Endothelial cell of umbilical vein (primary cell): ENCODE measurements at regions not wholly inside any gene's neighbourhood (a gene's known extent, or its start where the extent isn't known, plus 50 kb on each side); places are given as distances from the start of the nearest gene placed in this dataset.

Experiments used
- BruUV-seq: library from RNA; stranded (reverse); fragments of 400-500 nt; replicated peaks from 2 replicates; lab custom pipeline; 2021; lab: Mats Ljungman, UMichigan
- CTCF ChIA-PET: fragments of 300-600, 350-600 bp; sonication (Branson Sonifier 250); formaldehyde crosslinking; loops from one replicate; lab custom pipeline; 2021; ENCODE audit warnings: antibody characterized with exemption, inconsistent platforms; lab: Charles Lee
- POLR2A ChIA-PET: fragments of 300-600, 350-600 bp; sonication (Branson Sonifier 250); formaldehyde crosslinking; loops from one replicate; lab custom pipeline; 2021; ENCODE audit warnings: antibody characterized with exemption, inconsistent platforms; lab: Charles Lee
- DNase-seq: peaks from one replicate; pipeline ENCODE4 v3.0.0-alpha.2; 2011; ENCODE audit warnings: low read depth, low spot score
- FAIRE-seq: peaks from 2 replicates; lab custom pipeline; 2011; peaks lifted over from hg19 to GRCh38; lab: Jason Lieb, UNC
- H2AFZ ChIP-seq: 2 replicates; pipeline ENCODE4 v1.6.0; 2012; ENCODE audit warnings: low read depth, low read length, control low read depth, inconsistent platforms
- H3K27ac ChIP-seq: 2 replicates; pipeline ENCODE4 v1.5.1; 2011; ENCODE audit warnings: low read depth, mild to moderate bottlenecking, control low read depth, low read length, moderate library complexity; ENCODE audit not compliant: insufficient read depth
- H3K27me3 ChIP-seq, 2 experiments: 2 replicates each; pipeline versions ENCODE4 v1.6.0 to v1.6.1; 2011; ENCODE audit warnings: low read length in 2 of 2, mixed read lengths in 1 of 2; ENCODE audit not compliant: control insufficient read depth in 2 of 2, insufficient read depth in 2 of 2
- H3K36me3 ChIP-seq, 2 experiments: 2 replicates in 1 of 2; 3 replicates in 1 of 2; pipeline ENCODE4 v1.5.1; 2011; ENCODE audit warnings: low read length in 2 of 2, mild to moderate bottlenecking in 1 of 2, moderate library complexity in 1 of 2; ENCODE audit not compliant: control insufficient read depth in 2 of 2, insufficient read depth in 2 of 2; ENCODE audit errors: extremely low read depth in 1 of 2
- H3K4me1 ChIP-seq: 3 replicates; pipeline ENCODE4 v1.5.1; 2011; ENCODE audit warnings: mild to moderate bottlenecking, low read length; ENCODE audit not compliant: control insufficient read depth, insufficient read depth; ENCODE audit errors: extremely low read depth
- H3K4me2 ChIP-seq: 2 replicates; pipeline ENCODE4 v1.6.1; 2011; ENCODE audit warnings: low read length, control low read depth, mixed read lengths; ENCODE audit not compliant: insufficient read depth
- H3K4me3 ChIP-seq, 3 experiments: fragments of 200-600 bp in 1 of 3; sonication (generic), shearing (Covaris generic) in 1 of 3; replicated peaks in 1 of 3; 2 replicates each; pipeline ENCODE4 v1.5.1; 2011 to 2016; ENCODE audit warnings: control low read depth in 3 of 3, low read length in 3 of 3, mild to moderate bottlenecking in 2 of 3, inconsistent platforms in 1 of 3, low read depth in 1 of 3, moderate library complexity in 1 of 3; ENCODE audit not compliant: insufficient read depth in 1 of 3
- H3K79me2 ChIP-seq: 2 replicates; pipeline ENCODE4 v1.6.0; 2012; ENCODE audit warnings: low read length, inconsistent platforms; ENCODE audit not compliant: control insufficient read depth, insufficient read depth
- H3K9ac ChIP-seq: replicated peaks from 2 replicates; pipeline ENCODE3; 2011; ENCODE audit warnings: low read length, control low read depth; ENCODE audit not compliant: insufficient read depth; ENCODE audit errors: extremely low read depth
- H3K9me1 ChIP-seq: replicated peaks from 3 replicates; pipeline ENCODE4 v1.6.0; 2011; ENCODE audit warnings: mild to moderate bottlenecking, low read length; ENCODE audit not compliant: control insufficient read depth, insufficient read depth; ENCODE audit errors: extremely low read depth
- H3K9me3 ChIP-seq: replicated peaks from 2 replicates; pipeline ENCODE4 v1.5.1; 2012; ENCODE audit warnings: low read length, inconsistent platforms; ENCODE audit not compliant: control insufficient read depth, insufficient read depth
- H4K20me1 ChIP-seq: replicated peaks from 2 replicates; pipeline ENCODE3; 2011; ENCODE audit warnings: mild to moderate bottlenecking, low read length; ENCODE audit not compliant: control insufficient read depth, insufficient read depth; ENCODE audit errors: extremely low read depth
- CTCF ChIP-seq, 2 donors: IDR thresholded peaks; 1 replicate in 1 of 2; 2 replicates in 1 of 2; pipeline ENCODE4 v1.5.1; 2011; ENCODE audit warnings: low read length in 2 of 2, mild to moderate bottlenecking in 2 of 2, moderate library complexity in 2 of 2, control low read depth in 1 of 2, inconsistent platforms in 1 of 2, low read depth in 1 of 2; ENCODE audit not compliant: insufficient read depth in 1 of 2; ENCODE audit errors: extremely low read depth in 1 of 2
- EZH2 ChIP-seq: IDR thresholded peaks from 2 replicates; pipeline ENCODE4 v1.6.1; 2012; ENCODE audit warnings: borderline replicate concordance, low read depth, mild to moderate bottlenecking, moderate library complexity, low read length, inconsistent platforms; ENCODE audit not compliant: severe bottlenecking
- FOS ChIP-seq: IDR thresholded peaks from 2 replicates; pipeline ENCODE4 v1.6.1; 2011; ENCODE audit warnings: mild to moderate bottlenecking, low read length, moderate library complexity, borderline replicate concordance; ENCODE audit not compliant: insufficient read depth
- GATA2 ChIP-seq: IDR thresholded peaks from 2 replicates; pipeline ENCODE4 v1.7.0; 2011; ENCODE audit warnings: low read depth, mild to moderate bottlenecking, moderate library complexity, mixed read lengths, low read length; ENCODE audit not compliant: insufficient read length, insufficient read depth
- JUN ChIP-seq: IDR thresholded peaks from 2 replicates; pipeline ENCODE4 v1.6.1; 2011; ENCODE audit warnings: borderline replicate concordance, low read depth; ENCODE audit not compliant: insufficient read length, insufficient read depth
- MAX ChIP-seq: IDR thresholded peaks from 2 replicates; pipeline ENCODE4 v1.6.1; 2011; ENCODE audit not compliant: insufficient read depth, insufficient read length
- MYC ChIP-seq: IDR thresholded peaks from one replicate; pipeline ENCODE4 v1.6.1; 2011; ENCODE audit warnings: mild to moderate bottlenecking, low read depth, low read length
- POLR2A ChIP-seq: IDR thresholded peaks from 2 replicates; pipeline ENCODE4 v1.6.1; 2012; ENCODE audit warnings: low read depth, mild to moderate bottlenecking, control low read depth, low read length
- POLR2AphosphoS5 ChIP-seq: IDR thresholded peaks from 2 replicates; pipeline ENCODE4 v1.6.1; 2012; ENCODE audit warnings: low read depth, mild to moderate bottlenecking, control low read depth, low read length, moderate library complexity; ENCODE audit not compliant: insufficient read depth
- dilution Hi-C: fragments of 300-500 bp; cut with MboI; formaldehyde crosslinking; loops from one replicate; pipeline ENCODE4 v1.15.0; 2019; ENCODE audit warnings: low sequenced_read_pairs; ENCODE audit not compliant: extremely low pct_ligation_motif_present
- intact Hi-C: fragments of 100-400 bp; cut with micrococcal nuclease; formaldehyde crosslinking; loops from one replicate; pipeline ENCODE4 v1.10.0; 2022

- no peaks in the 10 kb centered on the region for H3K9me3 ChIP-seq
- DNase-seq (no peak), FAIRE-seq (no peak)
- dilution Hi-C loops, result no loop called here
- H3K9me1 ChIP-seq, result no peaks in the 10 kb centered on the region
- ChIA-PET CTCF (no interaction called here), POLR2A (no interaction called here)
- H3K36me3 ChIP-seq, result no peaks in the 10 kb centered on the region
- no TSS peak for BruUV-seq
- H4K20me1 ChIP-seq, result no peaks in the 10 kb centered on the region
- peaks cover 1 to 9% of the 10 kb centered on the region in 2 experiments for H3K27me3 ChIP-seq
- TF ChIP-seq POLR2AphosphoS5 (no peak), CTCF (IDR thresholded peaks at IDR 0.05; ENCODE audit: extremely low read depth in 1 of 2, insufficient read depth in 1 of 2, low read depth in 1 of 2, low read length in 2 of 2) (no peak), GATA2 (no peak), JUN (no peak), EZH2 (no peak), POLR2A (no peak), MAX (no peak), MYC (no peak), FOS (no peak)
- no peaks in the 10 kb centered on the region for H3K4me1 ChIP-seq
- H3K9ac ChIP-seq, result no peak overlapping the region
- H3K4me3 ChIP-seq, result no peak overlapping the region
- intact Hi-C loops, result no loop called here
- H3K27ac ChIP-seq, result no peak overlapping the region
- H3K4me2 ChIP-seq, result no peak overlapping the region
- H2AFZ ChIP-seq, result no peak overlapping the region
- H3K79me2 ChIP-seq, result no peaks in the 10 kb centered on the region
Measured at GRCh38 chr3:196140224-196140623, 58.3 kb upstream of the TFRC start.
